Erythroblast (primary cell): ENCODE measurements at regions not wholly inside any gene's neighbourhood (a gene's known extent, or its start where the extent isn't known, plus 50 kb on each side); places are given as distances from the start of the nearest gene placed in this dataset.

Experiments
- GATA1 ChIP-seq: IDR thresholded peaks from 2 replicates; pipeline ENCODE4 v1.6.1; 2011; ENCODE audit warnings: low read depth, mild to moderate bottlenecking, control low read depth, low read length, moderate library complexity
- POLR2A ChIP-seq: IDR thresholded peaks from 2 replicates; pipeline ENCODE4 v1.6.1; 2011; ENCODE audit warnings: mild to moderate bottlenecking, low read length

DNA sequence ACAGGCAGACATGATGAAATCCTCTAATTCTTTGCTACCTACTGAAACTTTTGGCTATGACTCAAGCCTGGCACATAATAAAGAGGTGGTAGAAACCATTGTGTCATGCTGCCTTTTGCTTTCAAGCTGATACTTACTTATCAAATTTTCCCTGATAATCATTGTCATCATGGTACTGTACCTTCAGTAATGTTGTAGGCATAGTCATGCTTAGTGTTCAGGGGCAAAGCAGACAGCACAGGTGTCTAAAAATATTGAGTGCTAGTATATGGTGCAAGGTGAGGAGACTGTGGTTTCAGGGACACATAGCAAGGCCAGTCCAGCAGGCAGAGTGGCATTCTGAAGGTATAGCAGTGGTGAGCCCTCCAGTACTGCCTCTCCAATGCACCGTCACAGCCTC lies 226.9 kb upstream of the DEPDC1 start:
- TF ChIP-seq POLR2A (no peak), GATA1 (no peak)
